Stimulated activated CD4-positive, alpha-beta T cell treated with anti-CD3 and anti-CD28 coated beads, Interleukin-15, amount 100 ng/mL, for 24 hours (primary cell): ENCODE measurements at regions not wholly inside any gene's neighbourhood (a gene's known extent, or its start where the extent isn't known, plus 50 kb on each side); places are given as distances from the start of the nearest gene placed in this dataset.
A peak's percentile ranks its signal among the peaks of the same experiment; 100 is the strongest.

Experiments used
- DNase-seq: peaks from one replicate; pipeline ENCODE4 v3.0.0-alpha.2; 2020

DNA sequence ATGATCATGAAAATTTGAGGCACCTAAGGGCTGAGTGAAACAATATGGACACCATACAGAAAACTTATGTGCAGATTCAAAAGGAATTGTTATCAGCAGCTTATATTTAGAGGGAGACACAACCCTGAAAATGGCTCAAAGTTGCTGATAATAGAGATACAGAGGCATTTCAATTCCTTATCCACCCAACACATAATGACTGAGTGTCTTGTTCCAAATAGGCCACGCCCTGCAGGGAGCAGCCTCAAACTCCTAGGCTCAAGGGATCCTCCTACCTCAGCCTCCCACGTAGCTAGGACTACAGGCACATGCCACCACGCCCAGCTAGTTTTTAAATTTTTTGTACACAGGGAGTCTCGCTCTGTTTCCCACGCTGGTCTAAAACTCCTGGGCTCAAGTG is 79.0 kb downstream of the LBH start:
- DNase-seq, result no peak

DNA sequence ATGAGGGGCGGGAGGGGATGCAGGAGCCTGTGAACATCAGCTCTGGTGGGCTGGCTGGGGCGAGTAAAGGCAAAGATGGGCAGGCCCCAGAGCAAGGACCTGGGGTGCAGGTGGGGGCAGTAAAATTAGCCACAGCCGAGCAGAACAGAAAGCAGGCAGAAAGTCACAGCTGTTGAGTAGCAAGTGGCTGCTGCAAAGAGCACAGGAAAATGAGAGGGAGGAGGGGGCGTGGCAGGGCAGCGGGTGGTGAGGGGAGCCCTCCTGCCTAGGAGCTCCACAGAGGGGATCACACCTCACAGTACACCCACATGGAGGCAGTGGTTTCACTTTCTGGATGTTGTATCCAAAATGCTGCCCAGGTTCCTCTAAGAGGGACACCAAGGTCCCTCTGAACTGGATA is 79.6 kb downstream of the LBH start:
- peak; percentile 36 for DNase-seq

DNA sequence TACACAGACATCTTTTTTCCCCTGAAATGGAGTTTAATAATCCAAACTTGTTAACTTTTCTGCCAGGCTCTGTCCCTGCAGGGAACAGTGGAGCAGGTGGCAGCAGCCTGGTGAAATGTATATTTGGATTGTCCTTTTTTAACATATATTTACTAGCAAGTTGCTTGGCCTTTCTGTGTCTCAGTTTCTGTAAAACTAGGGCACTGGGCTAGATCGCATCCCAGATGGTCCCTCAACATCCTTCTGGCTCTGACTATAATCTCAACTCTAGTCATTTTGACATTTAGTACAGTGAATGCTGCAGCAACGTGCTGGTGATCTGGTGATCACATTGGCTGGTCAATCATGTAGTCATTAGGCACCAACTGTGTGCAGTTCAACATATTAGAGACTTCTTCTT is 80.4 kb downstream of the LBH start:
- DNase-seq, result no peak

DNA sequence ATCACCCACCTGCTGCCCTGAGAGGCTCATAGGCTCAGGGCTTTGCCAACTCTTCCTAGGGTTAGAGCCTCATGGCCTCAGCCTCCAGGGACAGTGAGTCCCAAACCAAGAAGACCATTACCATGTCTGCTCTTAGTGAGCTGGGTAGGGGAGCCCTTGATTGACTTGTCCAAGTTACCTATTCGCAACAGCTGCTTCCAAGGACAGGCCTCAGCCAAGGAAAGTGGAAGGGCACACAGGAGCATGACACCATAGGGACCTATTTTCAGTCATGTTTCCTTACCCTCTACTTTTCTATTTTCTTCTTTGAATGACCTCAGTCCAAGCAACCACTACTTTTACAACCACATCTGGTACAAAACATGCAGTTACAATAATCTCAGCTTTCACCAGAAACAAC is 81.6 kb downstream of the LBH start:
- DNase-seq, result no peak

DNA sequence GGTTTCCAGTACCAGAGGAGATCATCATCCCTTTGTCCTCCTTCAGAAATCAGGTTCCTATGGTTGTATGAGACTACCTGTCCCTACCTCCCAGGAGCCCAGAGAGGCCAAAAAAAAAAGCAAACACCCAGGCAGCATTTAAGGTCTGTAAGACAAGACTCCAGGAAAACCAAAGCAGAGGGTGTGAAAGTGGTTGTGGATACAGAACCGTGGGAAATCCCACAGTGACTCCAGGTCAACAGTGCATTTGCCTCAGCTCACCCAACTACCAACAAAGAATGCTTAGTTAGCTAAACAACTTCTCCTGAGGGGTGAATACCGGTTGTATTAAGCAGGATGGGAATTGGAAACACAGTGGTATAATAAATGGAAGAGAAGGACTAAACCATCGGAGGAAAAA is 83.6 kb downstream of the LBH start:
- DNase-seq, result no peak

DNA sequence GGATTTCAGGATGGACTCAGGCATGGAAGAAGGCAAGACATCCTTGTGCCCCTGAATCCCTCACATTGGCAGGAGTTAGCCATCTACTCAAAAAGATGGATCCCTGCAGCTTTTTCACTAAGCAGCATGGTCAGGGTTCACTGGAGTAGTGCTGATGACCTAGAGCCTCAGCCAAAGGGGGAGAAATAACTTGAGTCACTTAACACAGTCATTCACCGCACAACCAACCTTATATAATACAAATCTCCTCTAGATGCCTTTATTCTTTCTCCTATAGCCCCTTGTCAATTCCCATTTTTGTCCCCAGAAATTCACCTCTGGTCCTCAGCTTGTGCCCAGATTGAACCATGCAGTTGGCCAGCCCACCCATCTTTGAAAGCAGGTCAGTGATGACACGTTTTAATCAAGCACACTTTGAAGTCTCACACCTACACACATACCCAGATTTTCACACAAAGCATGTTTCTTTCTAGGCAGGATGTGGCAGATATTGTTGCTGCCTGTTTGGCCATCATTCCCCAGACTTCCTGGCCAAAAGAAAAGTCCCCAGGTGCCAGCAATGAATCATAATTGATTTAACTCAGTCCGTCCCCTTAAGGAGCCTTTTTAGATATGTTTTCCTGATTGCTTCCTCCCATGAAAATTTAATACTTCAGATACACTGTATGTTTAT is 84.2 kb downstream of the LBH start:
- DNase-seq, result no peak

DNA sequence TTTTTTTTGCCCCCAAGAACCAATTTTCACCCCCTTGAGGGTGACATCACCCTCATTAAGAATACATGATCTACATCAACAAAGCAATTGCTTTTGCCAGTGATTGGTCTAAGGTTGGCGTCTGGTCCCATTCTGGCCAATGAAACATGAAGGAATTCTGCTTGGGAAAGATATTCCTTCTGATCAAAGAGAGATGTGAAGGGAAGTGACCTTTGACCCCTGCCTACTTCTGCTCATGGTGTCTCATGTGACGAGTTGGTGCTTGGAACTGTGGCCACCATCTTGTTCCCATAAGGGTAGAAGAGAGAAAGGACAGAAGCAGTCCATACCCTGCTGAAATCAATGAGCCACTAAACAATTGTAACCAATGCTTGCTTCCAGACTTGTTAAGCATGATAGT is 85.1 kb downstream of the LBH start:
- DNase-seq, result no peak

DNA sequence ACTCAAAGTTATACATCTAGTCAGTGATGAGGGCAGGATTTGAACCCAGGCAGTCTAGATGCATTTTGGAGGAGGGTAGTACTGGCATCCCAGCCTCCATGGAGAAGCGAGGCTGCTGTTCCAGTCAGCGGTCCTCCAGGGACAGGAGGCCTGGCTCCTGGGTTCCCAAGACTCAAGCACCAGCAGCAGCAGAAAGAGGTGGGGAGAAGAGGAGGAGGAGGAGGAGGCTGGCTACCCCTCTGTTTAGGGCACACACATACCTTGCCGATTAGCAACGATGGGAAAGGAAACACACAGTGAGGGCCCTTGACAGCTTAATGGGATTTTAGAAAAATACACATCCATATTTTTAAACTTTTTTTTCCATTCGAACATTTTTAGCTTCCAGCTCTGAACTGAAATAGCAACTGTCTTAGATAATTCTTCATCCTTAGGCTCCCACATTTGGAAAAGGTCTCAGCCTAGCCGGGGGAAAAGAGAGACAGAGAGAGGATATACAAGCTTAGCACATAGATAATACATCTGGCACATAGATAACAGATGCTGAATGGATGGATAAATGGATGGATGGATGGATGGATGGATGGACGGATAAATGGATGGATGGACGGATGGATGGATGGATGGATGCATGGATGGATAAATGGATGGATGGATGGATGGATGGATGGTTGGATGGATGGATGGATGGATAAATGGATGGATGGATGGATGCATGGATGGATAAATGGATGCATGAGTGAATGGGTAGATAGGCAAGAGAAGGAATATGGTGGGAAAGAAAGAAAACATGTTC is 87.9 kb downstream of the LBH start:
- DNase-seq, result no peak

DNA sequence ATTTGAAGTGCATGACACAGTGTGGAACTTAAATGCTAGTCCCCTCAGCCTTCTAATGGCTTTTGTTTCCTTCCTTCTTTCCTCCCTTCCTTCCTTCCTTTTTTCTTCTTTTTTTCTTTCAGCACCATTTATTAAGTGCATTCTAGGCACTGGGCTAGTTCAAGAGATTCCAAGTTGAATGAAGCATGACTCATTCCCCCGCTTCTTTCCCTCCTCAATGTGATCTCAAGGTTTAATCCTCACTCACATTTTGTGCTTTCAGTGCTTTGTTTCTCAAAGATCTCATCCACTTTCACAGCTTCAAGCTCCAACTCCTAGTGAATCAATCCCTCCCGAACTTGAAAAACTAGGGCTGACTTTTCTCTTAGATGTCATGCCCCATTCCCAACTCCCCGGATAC is 90.1 kb downstream of the LBH start:
- no peak for DNase-seq

DNA sequence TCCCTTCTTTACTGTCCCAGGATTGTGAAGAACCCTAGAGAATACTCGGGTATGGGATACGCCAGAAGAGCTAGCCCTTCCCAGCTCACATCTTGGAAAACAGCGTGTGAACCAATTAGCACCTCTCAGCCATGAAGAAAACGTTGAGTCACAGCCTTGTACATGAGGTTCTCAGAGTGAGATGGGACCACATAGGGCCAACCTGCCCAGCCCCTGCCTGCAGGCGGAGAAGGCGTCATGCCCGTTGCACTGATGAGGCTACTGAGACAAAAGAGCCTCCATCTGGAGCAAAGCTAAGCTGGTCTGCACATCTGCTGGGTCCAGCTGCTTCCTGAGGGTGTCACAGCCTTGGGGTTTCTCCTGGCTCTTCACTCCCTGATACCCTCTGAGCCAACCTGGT is 92.2 kb downstream of the LBH start:
- no peak for DNase-seq

DNA sequence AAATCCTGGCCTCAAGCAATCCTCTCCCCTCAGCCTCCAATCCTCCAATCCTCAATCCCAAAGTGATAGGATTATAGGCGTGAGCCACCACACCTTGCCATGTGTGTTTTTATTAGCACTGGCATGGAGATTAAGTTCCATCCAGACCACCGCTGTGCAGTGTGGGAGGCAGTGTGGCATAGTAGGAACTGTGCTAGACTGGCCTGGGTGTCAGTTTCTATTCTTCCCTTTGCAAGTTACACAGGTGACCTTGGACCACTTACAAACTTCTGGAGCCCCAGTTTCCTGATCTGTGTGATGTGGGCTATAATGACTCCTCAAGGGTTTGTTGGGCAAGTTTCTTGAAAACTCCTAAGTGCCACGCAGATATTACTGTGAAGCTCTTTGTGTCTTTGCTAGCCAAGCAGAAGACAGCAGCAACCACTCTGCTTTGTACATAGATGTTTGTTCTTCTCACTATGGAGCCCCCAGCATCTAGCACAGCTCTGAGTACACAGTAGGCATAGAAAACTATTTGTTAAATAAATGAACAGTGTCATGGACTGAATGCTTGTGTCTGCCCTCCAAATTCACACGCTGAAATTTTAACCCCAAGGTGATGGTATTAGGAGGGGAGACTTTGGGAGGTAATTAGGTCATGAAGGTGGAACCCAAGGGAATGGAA is 93.0 kb downstream of the LBH start:
- DNase-seq, result no peak

DNA sequence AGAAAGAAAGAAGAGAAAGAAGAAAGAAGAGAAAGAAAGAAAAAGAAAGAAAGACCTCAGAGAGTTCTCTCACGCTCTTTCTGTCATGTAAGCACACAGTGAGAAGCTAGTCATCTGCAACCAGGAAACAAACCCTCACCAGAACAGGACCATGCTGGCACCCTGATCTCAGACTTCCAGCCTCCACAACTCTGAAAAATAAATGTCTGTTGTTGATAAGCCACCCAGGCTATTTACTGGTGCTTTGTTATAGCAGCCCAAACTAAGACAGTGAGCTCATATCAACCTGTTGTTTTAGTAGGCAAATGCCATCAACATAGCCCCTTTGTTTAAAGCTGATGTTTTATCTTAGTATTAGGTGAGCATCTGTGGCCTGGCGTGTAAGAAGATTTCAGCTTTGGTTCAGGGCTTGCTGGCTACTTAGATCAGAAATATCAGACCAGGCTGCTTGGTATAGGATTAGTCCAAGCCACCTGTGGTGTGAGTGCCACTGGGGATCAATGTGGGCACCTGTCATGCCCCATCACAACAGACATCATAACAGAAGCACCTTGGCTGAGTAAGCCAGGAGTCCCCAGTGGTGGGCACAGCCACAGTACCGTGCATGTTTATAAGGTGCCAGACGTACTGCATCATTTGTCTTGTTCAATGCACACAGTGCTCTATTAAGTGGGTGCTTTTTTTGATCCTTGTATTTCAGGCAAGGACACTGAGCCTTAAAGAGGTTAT is 94.4 kb downstream of the LBH start:
- DNase-seq, result no peak

DNA sequence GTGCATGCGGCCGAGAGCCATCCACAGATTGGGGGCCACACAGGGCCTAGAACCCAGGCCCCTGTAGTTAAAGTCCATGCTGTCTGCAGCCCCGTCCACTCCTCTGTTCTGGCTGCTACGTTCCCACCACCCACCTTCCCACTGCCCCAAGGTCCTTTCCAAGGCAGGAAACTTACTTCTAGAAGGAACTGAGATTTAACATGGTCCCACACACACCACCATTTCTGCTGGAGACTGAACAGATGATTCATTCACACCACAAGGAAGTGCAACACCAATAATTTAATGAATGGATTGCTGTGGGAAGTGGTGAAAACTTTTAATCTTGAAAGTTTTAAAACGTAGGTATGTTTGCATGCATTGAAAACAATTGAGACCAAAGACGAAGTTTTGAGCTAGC is 95.2 kb downstream of the LBH start:
- DNase-seq, result no peak

DNA sequence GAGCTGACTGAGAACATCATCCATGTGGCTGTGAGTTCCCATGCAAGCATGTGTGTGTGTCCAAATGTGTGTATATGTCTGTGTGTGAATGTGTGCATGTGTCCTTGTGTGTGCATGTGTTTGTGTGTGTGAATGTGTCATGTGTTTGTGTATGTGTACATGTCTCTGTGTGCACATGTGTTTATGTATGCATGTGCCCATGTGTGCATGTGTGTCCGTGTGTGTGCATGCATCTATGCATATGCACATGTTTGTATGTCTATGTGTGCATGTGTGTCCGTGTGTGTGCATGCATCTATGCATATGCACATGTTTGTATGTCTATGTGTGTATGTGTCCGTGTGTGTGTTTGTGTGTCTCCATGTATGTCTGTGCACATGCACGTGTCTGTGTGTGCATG is 99.7 kb downstream of the LBH start:
- no peak for DNase-seq

DNA sequence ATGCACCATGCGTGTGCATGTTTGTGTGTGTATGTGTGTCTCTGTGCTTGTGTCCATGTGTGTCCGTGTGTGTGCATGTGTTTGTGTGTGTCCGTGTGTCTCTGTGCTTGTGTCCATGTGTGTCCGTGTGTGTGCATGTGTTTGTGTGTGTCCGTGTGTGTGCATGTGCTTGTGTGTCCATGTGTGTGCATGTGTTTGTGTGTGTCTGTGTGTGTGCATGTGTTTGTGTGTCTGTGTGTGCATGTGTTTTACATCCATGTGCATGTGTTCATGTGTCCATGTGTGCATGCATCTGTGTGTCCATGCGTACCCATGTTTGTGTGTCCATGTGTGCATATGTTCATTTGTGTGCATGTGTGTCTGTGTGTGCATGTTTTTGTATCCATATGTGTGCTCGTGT is 100.5 kb downstream of the LBH start:
- DNase-seq, result no peak

DNA sequence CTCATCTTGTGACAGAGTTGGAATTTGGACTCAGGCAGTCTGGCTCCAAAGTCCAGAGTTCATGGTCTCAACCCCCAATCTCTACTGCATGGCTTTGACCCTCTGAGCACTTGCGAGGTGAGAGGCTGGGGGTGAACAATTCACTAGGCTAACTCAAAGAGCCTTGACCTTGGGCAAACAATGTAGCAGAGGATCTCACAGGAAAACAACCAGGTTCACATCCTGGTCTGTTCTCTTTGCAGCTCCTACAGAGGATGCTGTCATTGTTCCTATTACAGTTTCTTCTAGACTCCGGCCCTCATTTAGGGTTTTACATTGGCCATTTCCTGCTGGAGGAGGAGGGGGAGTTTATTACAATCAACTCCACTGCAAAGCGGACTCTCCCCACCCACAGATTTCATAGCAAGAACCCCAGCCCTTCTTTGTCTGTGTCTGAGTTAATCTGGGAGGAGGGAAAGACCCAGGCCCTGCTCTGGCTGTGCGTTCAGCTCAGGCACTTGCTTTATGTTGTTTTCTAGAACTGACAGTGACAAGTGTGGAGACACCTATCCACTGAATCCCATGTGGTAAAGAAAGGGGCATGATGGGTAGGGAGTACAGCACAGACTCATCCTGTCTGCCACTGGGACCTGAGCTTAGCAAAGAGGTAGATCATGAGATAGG is 101.6 kb downstream of the LBH start:
- peak; percentile 68 for DNase-seq

DNA sequence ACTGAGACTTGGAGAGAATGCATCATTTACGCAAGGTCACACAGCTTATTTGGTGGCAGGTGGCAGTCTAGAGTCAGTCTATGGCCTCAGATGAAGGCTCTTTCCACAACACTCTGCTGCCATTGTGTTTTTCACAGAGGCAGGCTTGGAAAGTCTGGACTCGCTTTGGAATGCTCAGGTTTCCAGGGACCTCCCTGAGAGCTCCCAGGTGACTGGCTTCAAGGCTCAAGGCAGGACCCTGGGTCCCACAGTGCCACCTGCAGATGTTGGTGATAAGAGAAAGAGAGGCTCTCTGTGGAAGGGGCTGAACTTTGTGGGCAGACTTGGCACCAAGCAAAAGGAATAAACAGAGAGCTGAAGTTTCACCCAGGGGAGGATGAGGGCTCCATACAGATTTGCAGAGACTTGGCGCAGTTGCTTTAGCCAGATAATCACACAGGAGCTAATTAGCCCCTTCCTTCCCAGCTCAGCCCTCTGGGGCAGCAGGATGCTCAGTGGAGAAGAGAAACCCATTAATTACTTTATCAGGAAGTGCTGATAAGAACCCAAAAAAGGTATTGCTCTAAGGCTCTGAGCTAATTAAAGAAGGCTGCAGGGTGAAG is 103.5 kb downstream of the LBH start:
- no peak for DNase-seq

DNA sequence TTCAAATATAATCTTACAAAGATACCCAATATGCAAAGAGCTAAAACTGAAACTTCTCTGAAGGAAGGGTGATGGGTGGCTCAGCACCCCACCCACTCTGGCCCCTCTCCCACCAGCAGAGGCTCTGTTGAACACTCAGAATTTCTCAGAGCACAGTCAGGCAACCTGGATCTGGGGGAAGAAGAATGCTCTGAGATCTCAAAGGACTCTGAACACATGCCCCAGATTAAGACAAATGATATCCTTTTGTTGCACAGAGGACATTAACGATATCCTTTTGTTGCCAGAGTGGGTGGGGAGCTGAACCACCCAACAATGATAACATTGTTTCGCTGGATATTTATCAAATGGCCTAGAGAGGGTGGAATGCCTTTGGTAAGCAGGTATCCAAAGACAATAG is 104.8 kb downstream of the LBH start:
- DNase-seq, result peak; percentile 17

DNA sequence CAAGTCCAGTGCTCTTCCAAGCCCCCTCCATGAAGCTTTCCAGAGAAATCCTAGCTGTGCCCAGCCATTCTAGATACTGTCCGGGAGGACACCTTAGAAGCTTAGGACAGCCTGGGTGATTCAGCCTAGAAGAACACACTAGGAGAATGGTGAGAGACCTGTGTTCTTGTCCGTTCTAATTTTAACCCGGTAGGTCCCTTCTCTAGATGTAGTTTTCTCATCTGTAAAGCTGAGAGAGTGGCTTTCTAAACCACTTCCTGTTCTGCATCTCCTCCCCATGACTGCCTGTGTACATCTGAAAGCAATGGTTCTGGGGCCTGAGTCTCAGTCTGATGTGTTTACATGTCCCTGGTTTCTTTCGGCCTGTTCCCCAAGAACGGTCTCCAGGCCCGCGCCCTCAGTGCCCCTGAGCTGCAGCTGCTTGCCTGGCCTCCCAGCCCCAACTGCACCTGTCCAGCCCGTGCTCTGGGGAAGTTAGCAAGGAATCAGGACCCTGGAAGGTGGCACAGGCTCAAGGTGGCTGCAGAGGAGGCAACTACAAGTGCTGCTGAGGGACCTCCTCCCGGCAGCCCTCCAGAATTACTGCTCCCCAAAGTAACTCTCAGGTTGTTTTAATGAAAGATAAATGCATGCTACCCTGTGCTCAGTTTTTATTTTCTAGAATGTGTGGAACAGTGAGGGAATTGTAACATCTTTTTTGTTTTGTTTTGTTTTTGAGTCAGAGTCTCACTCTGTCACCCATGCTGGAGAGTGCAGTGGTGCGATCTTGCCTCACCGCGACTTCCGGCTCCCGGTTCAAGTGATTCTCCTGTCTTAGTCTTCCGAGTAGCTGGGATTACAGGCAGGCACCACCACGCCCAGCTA is 105.9 kb downstream of the LBH start:
- DNase-seq, result peak; percentile 69

DNA sequence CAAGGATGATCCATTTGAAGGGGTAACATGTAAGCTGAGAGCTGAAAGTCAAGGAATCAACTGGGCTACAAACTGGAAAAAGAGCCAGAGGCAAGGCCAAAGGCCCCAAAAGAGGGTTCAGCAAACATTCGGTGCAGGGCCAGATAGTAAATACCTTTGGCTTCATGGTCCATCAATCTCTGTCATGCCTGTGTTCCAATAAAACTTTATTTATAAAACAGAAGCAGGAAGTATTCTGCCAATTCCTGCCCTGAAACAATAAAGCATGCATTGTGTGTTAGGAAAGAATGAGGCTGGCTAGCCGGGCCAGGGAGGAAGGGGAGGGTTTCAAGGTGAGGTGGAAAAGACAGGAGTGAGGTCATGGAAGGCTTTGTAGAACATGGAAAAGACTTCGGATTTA is 107.1 kb downstream of the LBH start:
- no peak for DNase-seq

DNA sequence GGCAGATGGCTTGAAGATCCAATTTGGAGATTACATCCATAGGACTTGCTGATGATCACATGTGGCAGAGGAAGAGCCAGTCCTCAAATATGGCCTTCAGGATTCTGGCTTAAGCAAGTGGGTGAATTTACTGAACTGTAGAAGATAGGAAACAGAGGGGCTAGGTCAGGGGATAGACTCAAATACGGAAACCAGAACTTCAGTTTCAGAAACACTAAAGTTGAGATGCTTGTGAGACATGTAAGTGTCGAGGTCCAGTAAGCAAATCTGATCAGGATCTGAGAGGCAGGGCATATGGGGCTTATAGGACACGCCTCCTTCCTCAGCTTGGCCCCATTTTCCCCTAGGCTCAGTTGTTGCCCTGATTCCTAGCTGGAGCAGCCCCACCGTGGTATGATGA is 107.7 kb downstream of the LBH start:
- DNase-seq, result no peak
